ENCODE measurements at regions not wholly inside any gene's neighbourhood (a gene's known extent, or its start where the extent isn't known, plus 50 kb on each side); places are given as distances from the start of the nearest gene placed in this dataset.
"Not testable (repeated sequence)": the region's sequence is repeated elsewhere in the genome, so short reads cannot be mapped to it uniquely, and the experiment has no call there.

DNA sequence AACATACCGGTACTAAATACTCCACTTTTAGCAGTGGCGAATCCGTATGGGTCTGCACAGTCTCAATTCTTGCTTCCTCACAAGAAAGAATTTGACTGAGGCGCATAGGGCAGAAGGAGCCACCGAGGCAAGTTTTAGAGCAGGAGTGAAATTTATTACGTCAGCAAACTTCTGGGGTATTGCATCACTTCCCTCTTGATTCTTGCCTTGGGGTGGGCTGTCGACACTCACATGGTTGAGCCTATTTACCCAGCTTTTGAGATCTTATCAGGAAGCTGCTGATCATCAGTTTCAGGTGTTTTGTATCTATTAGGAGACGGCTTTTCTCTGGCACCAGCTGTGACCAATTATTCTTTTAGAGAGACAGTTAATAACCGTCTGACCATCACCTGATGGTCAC is 111.5 kb upstream of the CCNH start:
- H3K9ac ChIP-seq = no peak overlapping the region
- H3K4me3 ChIP-seq (ENCODE audit: low read depth in 2 of 2, low read length in 1 of 2) = no peak overlapping the region
- ChIA-PET POLR2A (no interaction called here), CTCF (no interaction called here)
- no peaks in the 10 kb centered on the region for H3F3A ChIP-seq (replicated peaks; ENCODE audit: insufficient read depth)
- TF ChIP-seq TCF12 (IDR thresholded peaks at IDR 0.05) (no peak), EP300 (IDR thresholded peaks at IDR 0.05; ENCODE audit: borderline replicate concordance in 1 of 2, low read depth in 1 of 2, low read length in 1 of 2) (peak in 1 of 2 experiments; percentile 20; a peak in 1 of 4 replicates), JUND (IDR thresholded peaks at IDR 0.05) (no peak), TAF1 (IDR thresholded peaks at IDR 0.05; ENCODE audit: borderline replicate concordance, low read depth, low read length) (no peak)
- TF ChIP-seq, protein P1, sequence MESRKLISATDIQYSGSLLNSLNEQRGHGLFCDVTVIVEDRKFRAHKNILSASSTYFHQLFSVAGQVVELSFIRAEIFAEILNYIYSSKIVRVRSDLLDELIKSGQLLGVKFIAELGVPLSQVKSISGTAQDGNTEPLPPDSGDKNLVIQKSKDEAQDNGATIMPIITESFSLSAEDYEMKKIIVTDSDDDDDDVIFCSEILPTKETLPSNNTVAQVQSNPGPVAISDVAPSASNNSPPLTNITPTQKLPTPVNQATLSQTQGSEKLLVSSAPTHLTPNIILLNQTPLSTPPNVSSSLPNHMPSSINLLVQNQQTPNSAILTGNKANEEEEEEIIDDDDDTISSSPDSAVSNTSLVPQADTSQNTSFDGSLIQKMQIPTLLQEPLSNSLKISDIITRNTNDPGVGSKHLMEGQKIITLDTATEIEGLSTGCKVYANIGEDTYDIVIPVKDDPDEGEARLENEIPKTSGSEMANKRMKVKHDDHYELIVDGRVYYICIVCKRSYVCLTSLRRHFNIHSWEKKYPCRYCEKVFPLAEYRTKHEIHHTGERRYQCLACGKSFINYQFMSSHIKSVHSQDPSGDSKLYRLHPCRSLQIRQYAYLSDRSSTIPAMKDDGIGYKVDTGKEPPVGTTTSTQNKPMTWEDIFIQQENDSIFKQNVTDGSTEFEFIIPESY (IDR thresholded peaks at IDR 0.05; ENCODE audit: borderline replicate concordance, low read depth) = no peak
- H4K20me1 ChIP-seq (ENCODE audit: insufficient read depth) = no peaks in the 10 kb centered on the region
- no peaks in the 10 kb centered on the region for H3K27me3 ChIP-seq (ENCODE audit: insufficient read depth)
- H3K36me3 ChIP-seq (replicated peaks in 1 of 2; ENCODE audit: control insufficient read depth in 1 of 2, insufficient read depth in 2 of 2, low read length in 1 of 2) = no peaks in the 10 kb centered on the region
- no peaks in the 10 kb centered on the region for H3K9me3 ChIP-seq
- no peak overlapping the region for H3K4me2 ChIP-seq
- no peak for DNase-seq
- H3K4me1 ChIP-seq (ENCODE audit: control insufficient read depth in 1 of 2, insufficient read depth in 2 of 2, low read depth in 1 of 2, low read length in 1 of 2) = peaks cover 0 to 5% of the 10 kb centered on the region in 2 experiments; a peak in 1 of 4 replicates
- H3K79me2 ChIP-seq (ENCODE audit: insufficient read depth) = no peaks in the 10 kb centered on the region
- no peak overlapping the region for H2AFZ ChIP-seq (ENCODE audit: low read depth)
- H3K9me2 ChIP-seq = no peaks in the 10 kb centered on the region
- H3K27ac ChIP-seq (ENCODE audit: low read depth in 2 of 2, low read length in 1 of 2) = no peak overlapping the region
- WGBS (ENCODE audit: low lambda C conversion rate) = 20% methylated on average over 8 of the region's 9 CpGs

DNA sequence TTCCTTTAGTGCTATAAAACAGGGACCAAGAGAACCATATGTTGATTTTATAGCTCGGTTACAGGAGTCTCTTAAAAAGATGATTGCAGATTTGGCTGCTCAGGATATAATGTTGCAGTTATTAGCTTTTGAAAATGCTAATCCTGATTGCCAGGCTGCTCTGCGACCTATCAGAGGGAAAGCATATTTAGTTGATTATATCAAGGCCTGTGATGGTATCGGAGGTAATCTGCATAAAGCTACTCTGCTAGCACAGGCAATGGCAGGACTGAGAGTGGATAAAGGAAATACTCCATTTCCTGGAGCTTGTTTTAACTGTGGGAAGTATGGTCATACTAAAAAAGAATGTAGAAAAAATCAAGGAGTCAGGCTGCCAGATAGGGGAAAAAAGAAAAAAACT is 99.0 kb upstream of the CCNH start:
- H3K9me2 ChIP-seq; H3K36me3 ChIP-seq (replicated peaks in 1 of 2; ENCODE audit: control insufficient read depth in 1 of 2, insufficient read depth in 2 of 2, low read length in 1 of 2); H3K4me1 ChIP-seq (ENCODE audit: control insufficient read depth in 1 of 2, insufficient read depth in 2 of 2, low read depth in 1 of 2, low read length in 1 of 2); H2AFZ ChIP-seq (ENCODE audit: low read depth); H3K9ac ChIP-seq; H3K9me3 ChIP-seq; H3K79me2 ChIP-seq (ENCODE audit: insufficient read depth); H3K4me3 ChIP-seq (ENCODE audit: low read depth in 2 of 2, low read length in 1 of 2); DNase-seq; CTCF ChIA-PET; H3K4me2 ChIP-seq; H4K20me1 ChIP-seq (ENCODE audit: insufficient read depth); H3F3A ChIP-seq (replicated peaks; ENCODE audit: insufficient read depth); H3K27me3 ChIP-seq (ENCODE audit: insufficient read depth): not testable (repeated sequence)
- TF ChIP-seq GATA2 (CRISPR knock-in tag; IDR thresholded peaks at IDR 0.05) = peak; percentile 79
- WGBS (ENCODE audit: low lambda C conversion rate) = 0% methylated on average over 3 of the region's 3 CpGs
- POLR2A ChIA-PET = interaction anchor here (0.6 kb wide), 1 partner anchor 1184 kb away, joined by 4 read pairs; no protein-coding TSS in a partner anchor
- H3K27ac ChIP-seq (ENCODE audit: low read depth in 2 of 2, low read length in 1 of 2) = peak overlapping the region in 1 of 2 experiments; percentile 73; a peak in 1 of 4 replicates

DNA sequence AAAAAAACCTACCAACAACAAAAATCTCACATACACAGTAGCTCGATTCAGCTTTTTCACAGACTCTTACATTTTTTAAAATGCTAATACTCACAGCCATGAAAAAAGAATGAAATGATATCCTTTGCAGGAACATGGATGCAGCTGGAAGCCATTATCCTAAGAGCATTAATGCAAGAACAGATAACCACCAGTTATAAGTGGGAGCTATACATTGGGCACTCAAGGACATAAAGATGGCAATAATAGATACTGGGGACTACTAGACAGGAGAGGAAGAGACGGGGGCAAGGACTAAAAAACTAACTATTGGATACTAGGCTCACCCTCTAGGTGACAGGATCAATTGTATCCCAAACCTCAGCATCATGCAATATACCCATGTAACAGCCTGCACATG is 90.3 kb upstream of the CCNH start:
- H3K4me3 ChIP-seq (ENCODE audit: low read depth in 2 of 2, low read length in 1 of 2) = no peak overlapping the region
- H3K27me3 ChIP-seq (ENCODE audit: insufficient read depth) = no peaks in the 10 kb centered on the region
- H3K4me2 ChIP-seq = no peak overlapping the region
- H3K4me1 ChIP-seq (ENCODE audit: control insufficient read depth in 1 of 2, insufficient read depth in 2 of 2, low read depth in 1 of 2, low read length in 1 of 2) = no peaks in the 10 kb centered on the region; a peak in 1 of 4 replicates
- H3K9me2 ChIP-seq = no peaks in the 10 kb centered on the region
- ChIA-PET CTCF (no interaction called here), POLR2A (interaction anchor here (0.6 kb wide), 1 partner anchor 427 kb away, joined by 3 read pairs; no protein-coding TSS in a partner anchor)
- no peak overlapping the region for H3K9ac ChIP-seq
- WGBS (ENCODE audit: low lambda C conversion rate) = 3% methylated on average over 2 of the region's 2 CpGs
- no peak overlapping the region for H2AFZ ChIP-seq (ENCODE audit: low read depth)
- H3K9me3 ChIP-seq = no peaks in the 10 kb centered on the region
- DNase-seq = peak; percentile 36
- H4K20me1 ChIP-seq (ENCODE audit: insufficient read depth) = no peaks in the 10 kb centered on the region
- peak overlapping the region in 1 of 2 experiments; percentile 64; a peak in 1 of 4 replicates for H3K27ac ChIP-seq (ENCODE audit: low read depth in 2 of 2, low read length in 1 of 2)
- no peaks in the 10 kb centered on the region for H3K79me2 ChIP-seq (ENCODE audit: insufficient read depth)
- no peaks in the 10 kb centered on the region for H3F3A ChIP-seq (replicated peaks; ENCODE audit: insufficient read depth)
- H3K36me3 ChIP-seq (replicated peaks in 1 of 2; ENCODE audit: control insufficient read depth in 1 of 2, insufficient read depth in 2 of 2, low read length in 1 of 2) = no peaks in the 10 kb centered on the region
- no peak for TF ChIP-seq RXRA (IDR thresholded peaks at IDR 0.05; ENCODE audit: borderline replicate concordance, low read depth)
- TF ChIP-seq EP300 (IDR thresholded peaks at IDR 0.05; ENCODE audit: borderline replicate concordance in 1 of 2, low read depth in 1 of 2, low read length in 1 of 2) = peak in 1 of 2 experiments; percentile 61; a peak in 1 of 4 replicates
- TF ChIP-seq CHD2 (IDR thresholded peaks at IDR 0.05; ENCODE audit: low read length, partially characterized antibody) = peak; percentile 23
- TF ChIP-seq TCF12 (IDR thresholded peaks at IDR 0.05) = no peak
- no peak for TF ChIP-seq GABPA (IDR thresholded peaks at IDR 0.05; ENCODE audit: low read depth)
- TF ChIP-seq RAD21 (IDR thresholded peaks at IDR 0.05; ENCODE audit: low read length) = no peak
- TF ChIP-seq, protein P2, sequence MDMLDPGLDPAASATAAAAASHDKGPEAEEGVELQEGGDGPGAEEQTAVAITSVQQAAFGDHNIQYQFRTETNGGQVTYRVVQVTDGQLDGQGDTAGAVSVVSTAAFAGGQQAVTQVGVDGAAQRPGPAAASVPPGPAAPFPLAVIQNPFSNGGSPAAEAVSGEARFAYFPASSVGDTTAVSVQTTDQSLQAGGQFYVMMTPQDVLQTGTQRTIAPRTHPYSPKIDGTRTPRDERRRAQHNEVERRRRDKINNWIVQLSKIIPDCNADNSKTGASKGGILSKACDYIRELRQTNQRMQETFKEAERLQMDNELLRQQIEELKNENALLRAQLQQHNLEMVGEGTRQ (IDR thresholded peaks at IDR 0.05; ENCODE audit: borderline replicate concordance, low read depth, low read length) = no peak
- peak; percentile 84 for TF ChIP-seq GATA2 (CRISPR knock-in tag; IDR thresholded peaks at IDR 0.05)
- no peak for TF ChIP-seq FOSL2 (IDR thresholded peaks at IDR 0.05; ENCODE audit: borderline replicate concordance, low read depth)
- TF ChIP-seq TAF1 (IDR thresholded peaks at IDR 0.05; ENCODE audit: borderline replicate concordance, low read depth, low read length) = no peak
- TF ChIP-seq FOXJ3 (CRISPR knock-in tag; IDR thresholded peaks at IDR 0.05) = no peak
- TF ChIP-seq RCOR1 (IDR thresholded peaks at IDR 0.05; ENCODE audit: low read length) = peak; percentile 70; the same call in 1 of the 2 replicates
- TF ChIP-seq, protein P1 (IDR thresholded peaks at IDR 0.05; ENCODE audit: borderline replicate concordance, low read depth) = no peak

All from SK-N-SH (cell line).